Activated naive CD4-positive, alpha-beta T cell treated with anti-CD3 and anti-CD28 coated beads, Interleukin-2, amount 10 ng/mL, durations not matched to agents 7 days and 5 days (primary cell): ENCODE measurements at regions not wholly inside any gene's neighbourhood (a gene's known extent, or its start where the extent isn't known, plus 50 kb on each side); places are given as distances from the start of the nearest gene placed in this dataset.

Experiments used
- CTCF ChIA-PET: fragments of 350-600 bp; sonication (Branson Sonifier 250); formaldehyde crosslinking; loops from one replicate; lab custom pipeline; 2021; ENCODE audit warnings: antibody characterized with exemption; lab: Charles Lee
- DNase-seq: peaks from one replicate; pipeline ENCODE4 v3.0.0-alpha.2; 2020
- H3K27ac Mint-ChIP-seq: one replicate; pipeline ENCODE4 v1.8.0; 2021; ENCODE audit warnings: mild to moderate bottlenecking, moderate library complexity, mixed read lengths
- H3K27me3 Mint-ChIP-seq: one replicate; pipeline ENCODE4 v1.8.0; 2021; ENCODE audit warnings: mild to moderate bottlenecking, mixed read lengths
- H3K36me3 Mint-ChIP-seq: one replicate; pipeline ENCODE4 v1.8.0; 2021; ENCODE audit warnings: mixed read lengths
- H3K4me1 Mint-ChIP-seq: one replicate; pipeline ENCODE4 v1.8.0; 2021; ENCODE audit warnings: mixed read lengths
- H3K4me3 Mint-ChIP-seq: one replicate; pipeline ENCODE4 v1.8.0; 2021; ENCODE audit warnings: mild to moderate bottlenecking, moderate library complexity, mixed read lengths
- H3K9me3 Mint-ChIP-seq: one replicate; pipeline ENCODE4 v1.8.0; 2021; ENCODE audit warnings: mixed read lengths

- H3K36me3 Mint-ChIP-seq = no peaks in the 10 kb centered on the region
- H3K27me3 Mint-ChIP-seq = no peaks in the 10 kb centered on the region
- DNase-seq = no peak
- no peaks in the 10 kb centered on the region for H3K4me1 Mint-ChIP-seq
- CTCF ChIA-PET = no interaction called here
- H3K27ac Mint-ChIP-seq = no peak overlapping the region
- H3K9me3 Mint-ChIP-seq = peaks cover 12% of the 10 kb centered on the region
- no peak overlapping the region for H3K4me3 Mint-ChIP-seq
These were observed 512.6 kb upstream of the ZFHX3 start for GRCh38 chr16:73560497-73560896.

- H3K27ac Mint-ChIP-seq = no peak overlapping the region
- no peaks in the 10 kb centered on the region for H3K36me3 Mint-ChIP-seq
- DNase-seq = no peak
- no peak overlapping the region for H3K4me3 Mint-ChIP-seq
- CTCF ChIA-PET = no interaction called here
- H3K9me3 Mint-ChIP-seq = peaks cover 8% of the 10 kb centered on the region
- H3K27me3 Mint-ChIP-seq = no peaks in the 10 kb centered on the region
- H3K4me1 Mint-ChIP-seq = no peaks in the 10 kb centered on the region
These were observed 510.3 kb upstream of the ZFHX3 start for GRCh38 chr16:73558219-73558618.

GRCh38 chr16:73553941-73554660 lies 506.2 kb upstream of the ZFHX3 start:
- H3K4me3 Mint-ChIP-seq = no peak overlapping the region
- H3K4me1 Mint-ChIP-seq = no peaks in the 10 kb centered on the region
- no peaks in the 10 kb centered on the region for H3K36me3 Mint-ChIP-seq
- no peak overlapping the region for H3K27ac Mint-ChIP-seq
- DNase-seq = no peak
- CTCF ChIA-PET = no interaction called here
- H3K9me3 Mint-ChIP-seq = peaks cover 8% of the 10 kb centered on the region
- no peaks in the 10 kb centered on the region for H3K27me3 Mint-ChIP-seq

GRCh38 chr16:73549984-73550631 lies 502.2 kb upstream of the ZFHX3 start:
- Mint-ChIP-seq H3K27ac (no peak overlapping the region), H3K4me1 (no peaks in the 10 kb centered on the region), H3K4me3 (no peak overlapping the region), H3K27me3 (peaks cover 21% of the 10 kb centered on the region), H3K9me3 (no peaks in the 10 kb centered on the region), H3K36me3 (no peaks in the 10 kb centered on the region)
- no peak for DNase-seq
- CTCF ChIA-PET = no interaction called here

- no peak overlapping the region for H3K4me3 Mint-ChIP-seq
- H3K36me3 Mint-ChIP-seq = no peaks in the 10 kb centered on the region
- no peaks in the 10 kb centered on the region for H3K4me1 Mint-ChIP-seq
- no peak for DNase-seq
- CTCF ChIA-PET = interaction anchor here (0.6 to 0.9 kb wide), 2 partner anchors 16 to 20 kb away, joined by 3 read pairs; no protein-coding TSS in a partner anchor
- peaks cover 42% of the 10 kb centered on the region for H3K27me3 Mint-ChIP-seq
- H3K27ac Mint-ChIP-seq = no peak overlapping the region
- H3K9me3 Mint-ChIP-seq = no peaks in the 10 kb centered on the region
These were observed 499.9 kb upstream of the ZFHX3 start for GRCh38 chr16:73547552-73548403.

GRCh38 chr16:73546341-73546845 lies 498.5 kb upstream of the ZFHX3 start:
- Mint-ChIP-seq H3K27ac (no peak overlapping the region), H3K4me3 (no peak overlapping the region), H3K9me3 (no peaks in the 10 kb centered on the region), H3K4me1 (no peaks in the 10 kb centered on the region), H3K27me3 (peaks cover 44% of the 10 kb centered on the region), H3K36me3 (no peaks in the 10 kb centered on the region)
- no peak for DNase-seq
- CTCF ChIA-PET = interaction anchor here (0.6 kb wide), 1 partner anchor 1089 kb away, joined by 3 read pairs; no protein-coding TSS in a partner anchor

GRCh38 chr16:73545755-73546154 lies 497.8 kb upstream of the ZFHX3 start:
- H3K27me3 Mint-ChIP-seq = peaks cover 44% of the 10 kb centered on the region
- no peak overlapping the region for H3K27ac Mint-ChIP-seq
- H3K36me3 Mint-ChIP-seq = no peaks in the 10 kb centered on the region
- H3K4me1 Mint-ChIP-seq = no peaks in the 10 kb centered on the region
- CTCF ChIA-PET = no interaction called here
- no peaks in the 10 kb centered on the region for H3K9me3 Mint-ChIP-seq
- no peak overlapping the region for H3K4me3 Mint-ChIP-seq
- no peak for DNase-seq

- H3K27me3 Mint-ChIP-seq = peaks cover 44% of the 10 kb centered on the region
These were observed 497.4 kb upstream of the ZFHX3 start for GRCh38 chr16:73545290-73545689.

GRCh38 chr16:73544826-73545225 lies 496.9 kb upstream of the ZFHX3 start:
- Mint-ChIP-seq H3K4me3 (no peak overlapping the region), H3K9me3 (no peaks in the 10 kb centered on the region), H3K27me3 (peaks cover 44% of the 10 kb centered on the region), H3K36me3 (no peaks in the 10 kb centered on the region), H3K27ac (no peak overlapping the region), H3K4me1 (no peaks in the 10 kb centered on the region)
- CTCF ChIA-PET = no interaction called here
- DNase-seq = no peak

More at GRCh38 chr16:73545290-73545689, 497.4 kb upstream of the ZFHX3 start:
- Mint-ChIP-seq H3K27ac (no peak overlapping the region), H3K36me3 (no peaks in the 10 kb centered on the region), H3K9me3 (no peaks in the 10 kb centered on the region), H3K4me1 (no peaks in the 10 kb centered on the region), H3K4me3 (no peak overlapping the region)
- CTCF ChIA-PET = no interaction called here
- no peak for DNase-seq

- peaks cover 44% of the 10 kb centered on the region for H3K27me3 Mint-ChIP-seq
These were observed 496.2 kb upstream of the ZFHX3 start for GRCh38 chr16:73543970-73544599.

GRCh38 chr16:73543331-73543969 lies 495.5 kb upstream of the ZFHX3 start:
- DNase-seq = no peak
- Mint-ChIP-seq H3K4me1 (no peaks in the 10 kb centered on the region), H3K27me3 (peaks cover 44% of the 10 kb centered on the region), H3K9me3 (no peaks in the 10 kb centered on the region), H3K36me3 (no peaks in the 10 kb centered on the region), H3K4me3 (no peak overlapping the region), H3K27ac (no peak overlapping the region)
- CTCF ChIA-PET = no interaction called here

More at GRCh38 chr16:73543970-73544599, 496.2 kb upstream of the ZFHX3 start:
- Mint-ChIP-seq H3K4me1 (no peaks in the 10 kb centered on the region), H3K36me3 (no peaks in the 10 kb centered on the region), H3K27ac (no peak overlapping the region), H3K9me3 (no peaks in the 10 kb centered on the region), H3K4me3 (no peak overlapping the region)
- CTCF ChIA-PET = no interaction called here
- DNase-seq = no peak

- no peak overlapping the region for H3K4me3 Mint-ChIP-seq
- CTCF ChIA-PET = no interaction called here
- H3K36me3 Mint-ChIP-seq = no peaks in the 10 kb centered on the region
- H3K4me1 Mint-ChIP-seq = no peaks in the 10 kb centered on the region
- H3K27ac Mint-ChIP-seq = no peak overlapping the region
- no peak for DNase-seq
- H3K9me3 Mint-ChIP-seq = no peaks in the 10 kb centered on the region
- H3K27me3 Mint-ChIP-seq = peaks cover 44% of the 10 kb centered on the region
These were observed 495.0 kb upstream of the ZFHX3 start for GRCh38 chr16:73542885-73543284.

GRCh38 chr16:73537921-73538320 lies 490.0 kb upstream of the ZFHX3 start:
- DNase-seq = no peak
- Mint-ChIP-seq H3K4me3 (no peak overlapping the region), H3K9me3 (no peaks in the 10 kb centered on the region), H3K27me3 (peaks cover 4% of the 10 kb centered on the region), H3K36me3 (no peaks in the 10 kb centered on the region), H3K4me1 (no peaks in the 10 kb centered on the region), H3K27ac (no peak overlapping the region)
- CTCF ChIA-PET = no interaction called here
